ENCODE measurements at regions not wholly inside any gene's neighbourhood (a gene's known extent, or its start where the extent isn't known, plus 50 kb on each side); places are given as distances from the start of the nearest gene placed in this dataset.

GRCh38 chr2:58906081-58906645 is 665.0 kb upstream of the FANCL start:
- intact Hi-C loops (cut with DNase I): no loop called here
- no peak for TF ChIP-seq CTCF (IDR thresholded peaks at IDR 0.05)

GRCh38 chr2:58904095-58904494 is 663.0 kb upstream of the FANCL start:
- intact Hi-C loops (cut with DNase I): no loop called here
- Histone ChIP-seq H3K4me3 (no peak overlapping the region), H3K9me3 (no peaks in the 10 kb centered on the region), H3K36me3 (no peaks in the 10 kb centered on the region), H3K27ac (no peak overlapping the region), H3K4me1 (no peaks in the 10 kb centered on the region), H3K27me3 (ENCODE audit: low read depth) (peaks cover 4% of the 10 kb centered on the region)
- no peak for TF ChIP-seq CTCF (IDR thresholded peaks at IDR 0.05)
- no peak for DNase-seq
- no peak for ATAC-seq

More at GRCh38 chr2:58906081-58906645, 665.0 kb upstream of the FANCL start:
- Histone ChIP-seq H3K4me3 (no peak overlapping the region), H3K27ac (no peak overlapping the region), H3K9me3 (no peaks in the 10 kb centered on the region), H3K27me3 (ENCODE audit: low read depth) (no peaks in the 10 kb centered on the region), H3K36me3 (no peaks in the 10 kb centered on the region), H3K4me1 (no peaks in the 10 kb centered on the region)
- ATAC-seq (no peak), DNase-seq (no peak)

GRCh38 chr2:58903427-58903826 is 662.3 kb upstream of the FANCL start:
- ATAC-seq: no peak
- H3K36me3 ChIP-seq: no peaks in the 10 kb centered on the region
- intact Hi-C loops (cut with DNase I): no loop called here
- no peaks in the 10 kb centered on the region for H3K9me3 ChIP-seq
- H3K4me3 ChIP-seq: no peak overlapping the region
- H3K4me1 ChIP-seq: no peaks in the 10 kb centered on the region
- TF ChIP-seq CTCF (IDR thresholded peaks at IDR 0.05): no peak
- H3K27me3 ChIP-seq (ENCODE audit: low read depth): peaks cover 4% of the 10 kb centered on the region
- H3K27ac ChIP-seq: no peak overlapping the region
- no peak for DNase-seq

GRCh38 chr2:58900246-58901027 is 659.3 kb upstream of the FANCL start:
- Histone ChIP-seq H3K36me3 (no peaks in the 10 kb centered on the region), H3K27ac (no peak overlapping the region), H3K9me3 (no peaks in the 10 kb centered on the region), H3K4me3 (no peak overlapping the region), H3K27me3 (ENCODE audit: low read depth) (peaks cover 4% of the 10 kb centered on the region), H3K4me1 (no peaks in the 10 kb centered on the region)
- DNase-seq (no peak), ATAC-seq (no peak)
- TF ChIP-seq CTCF (IDR thresholded peaks at IDR 0.05): no peak
- intact Hi-C loops (cut with DNase I): no loop called here

GRCh38 chr2:58899692-58900091 is 658.6 kb upstream of the FANCL start:
- Histone ChIP-seq H3K4me1 (no peaks in the 10 kb centered on the region), H3K4me3 (no peak overlapping the region), H3K27me3 (ENCODE audit: low read depth) (peaks cover 4% of the 10 kb centered on the region), H3K36me3 (no peaks in the 10 kb centered on the region), H3K27ac (no peak overlapping the region), H3K9me3 (no peaks in the 10 kb centered on the region)
- no peak for TF ChIP-seq CTCF (IDR thresholded peaks at IDR 0.05)
- DNase-seq: no peak
- no peak for ATAC-seq
- intact Hi-C loops (cut with DNase I): no loop called here
